GM12878 (cell line): ENCODE measurements at regions not wholly inside any gene's neighbourhood (a gene's known extent, or its start where the extent isn't known, plus 50 kb on each side); places are given as distances from the start of the nearest gene placed in this dataset.

ENCODE experiments used
- ATAC-seq: fragments of 200-7000 bp; cut with Tn5 transposase; 3 replicates; pipeline ENCODE4 v1.9.1; 2020; ENCODE audit warnings: mild to moderate bottlenecking, moderate library complexity
- BruUV-seq: library from RNA; stranded (reverse); fragments of 400-500 nt; replicated peaks from 2 replicates; lab custom pipeline; 2021; lab: Mats Ljungman, UMichigan
- CTCF ChIA-PET: fragments of 300-600 bp; sonication (Branson Sonifier 250); formaldehyde crosslinking; extraction: SDS; loops from one replicate; lab custom pipeline; 2021; ENCODE audit warnings: inconsistent platforms; lab: Yijun Ruan, JAX
- POLR2A ChIA-PET: fragments of 350-600 bp; formaldehyde crosslinking; extraction: SDS; loops from one replicate; lab custom pipeline; 2021; ENCODE audit warnings: inconsistent platforms; lab: Charles Lee
- RAD21 ChIA-PET: fragments of 300-600 bp; sonication (Branson Sonifier 250); formaldehyde crosslinking; loops from one replicate; lab custom pipeline; 2023; ENCODE audit warnings: antibody characterized with exemption; ENCODE audit not compliant: unreplicated experiment; lab: Charles Lee
- SMC1A ChIA-PET: fragments of 300-600 bp; sonication (Branson Sonifier 250); formaldehyde crosslinking; loops from one replicate; lab custom pipeline; 2023; ENCODE audit not compliant: unreplicated experiment, uncharacterized antibody; lab: Charles Lee
- DNase-seq: peaks from one replicate; pipeline ENCODE4 v3.0.0-alpha.2; 2011; ENCODE audit warnings: low read depth, low spot score
- FAIRE-seq: peaks from 3 replicates; lab custom pipeline; 2011; peaks lifted over from hg19 to GRCh38; lab: Jason Lieb, UNC
- H2AFZ ChIP-seq: 2 replicates; pipeline ENCODE4 v1.6.0; 2011; ENCODE audit warnings: low read depth, low read length, control low read depth; ENCODE audit not compliant: control insufficient read depth
- H3K27ac ChIP-seq: 2 replicates; pipeline ENCODE4 v1.5.1; 2011; ENCODE audit warnings: control low read depth; ENCODE audit not compliant: control insufficient read depth, insufficient read depth
- H3K27me3 ChIP-seq, 2 experiments: replicated peaks in 1 of 2; 2 replicates each; pipeline versions ENCODE4 v1.6.0 to v1.6.1; 2011; ENCODE audit warnings: low read length in 1 of 2; ENCODE audit not compliant: control insufficient read depth in 2 of 2, insufficient read depth in 2 of 2
- H3K36me3 ChIP-seq, 2 experiments: 2 replicates each; pipeline ENCODE4 v1.5.1; 2011; ENCODE audit warnings: low read length in 1 of 2; ENCODE audit not compliant: control insufficient read depth in 2 of 2, insufficient read depth in 2 of 2
- H3K4me1 ChIP-seq: 2 replicates; pipeline ENCODE4 v1.6.1; 2011; ENCODE audit warnings: mild to moderate bottlenecking, low read length, moderate library complexity, mixed read lengths; ENCODE audit not compliant: control insufficient read depth, insufficient read depth
- H3K4me2 ChIP-seq: 2 replicates; pipeline ENCODE4 v1.6.0; 2011; ENCODE audit warnings: control low read depth; ENCODE audit not compliant: control insufficient read depth, insufficient read depth
- H3K4me3 ChIP-seq: fragments of 200-600 bp; sonication (generic); 2 replicates; pipeline ENCODE4 v1.5.1; 2016
- H3K79me2 ChIP-seq: 2 replicates; pipeline ENCODE4 v1.6.0; 2011; ENCODE audit warnings: low read length; ENCODE audit not compliant: control insufficient read depth, insufficient read depth
- H3K9ac ChIP-seq: 2 replicates; pipeline ENCODE4 v1.8.0; 2011; ENCODE audit warnings: low read length, control low read depth, mixed read lengths; ENCODE audit not compliant: control insufficient read depth, insufficient read depth
- H3K9me3 ChIP-seq: replicated peaks from 3 replicates; pipeline ENCODE4 v1.5.1; 2011; ENCODE audit warnings: mild to moderate bottlenecking, low read length; ENCODE audit not compliant: control insufficient read depth, insufficient read depth
- H4K20me1 ChIP-seq: 2 replicates; pipeline ENCODE4 v1.6.0; 2011; ENCODE audit not compliant: control insufficient read depth, insufficient read depth
- GATAD2B ChIP-seq: fragments of 450-650 bp; conservative IDR thresholded peaks from 2 replicates; pipeline ENCODE4 v1.6.1; 2017; ENCODE audit warnings: low read depth, mild to moderate bottlenecking, moderate library complexity
- HDAC2 ChIP-seq: fragments of 200-600 bp; sonication (generic); IDR thresholded peaks from 2 replicates; pipeline ENCODE4 v1.6.1; 2017
- IKZF2 ChIP-seq, 2 experiments: fragments of 450-650 bp; IDR thresholded peaks; 2 replicates each; pipeline ENCODE4 v1.6.1; 2017; ENCODE audit warnings: mild to moderate bottlenecking in 2 of 2, moderate library complexity in 2 of 2
- IRF3 ChIP-seq: fragments of 450-650 bp; IDR thresholded peaks from 2 replicates; pipeline ENCODE4 v1.6.1; 2014; ENCODE audit warnings: mild to moderate bottlenecking
- KDM1A ChIP-seq: fragments of 200-600 bp; sonication (generic); IDR thresholded peaks from 2 replicates; pipeline ENCODE4 v1.6.1; 2016; ENCODE audit warnings: borderline replicate concordance
- NFIC ChIP-seq: IDR thresholded peaks from 2 replicates; pipeline ENCODE4 v1.6.1; 2012; ENCODE audit warnings: low read depth, mild to moderate bottlenecking, inconsistent platforms, low read length, moderate library complexity
- NFXL1 ChIP-seq: fragments of 450-650 bp; IDR thresholded peaks from 2 replicates; pipeline ENCODE4 v1.6.1; 2017; ENCODE audit warnings: antibody characterized with exemption, mild to moderate bottlenecking, borderline replicate concordance
- NRF1 ChIP-seq: conservative IDR thresholded peaks from 2 replicates; pipeline ENCODE4 v1.6.1; 2011; ENCODE audit warnings: mild to moderate bottlenecking, low read depth, low read length, improper control_type of control experiment
- RCOR1 ChIP-seq: conservative IDR thresholded peaks from 2 replicates; pipeline ENCODE4 v1.6.1; 2012; ENCODE audit warnings: low read depth, low read length, improper control_type of control experiment
- SREBF2 ChIP-seq: IDR thresholded peaks from 2 replicates; pipeline ENCODE4 v1.6.1; 2012; ENCODE audit warnings: mild to moderate bottlenecking, low read length
- SRF ChIP-seq, 2 experiments: IDR thresholded peaks; 2 replicates each; pipeline ENCODE4 v1.6.1; 2011; ENCODE audit warnings: low read depth in 2 of 2, low read length in 2 of 2, mild to moderate bottlenecking in 1 of 2, moderate library complexity in 1 of 2
- TAF1 ChIP-seq: IDR thresholded peaks from 2 replicates; pipeline ENCODE4 v1.6.1; 2011; ENCODE audit warnings: mild to moderate bottlenecking, low read depth, low read length, borderline replicate concordance
- ZNF207 ChIP-seq: fragments of 450-650 bp; IDR thresholded peaks from 2 replicates; pipeline ENCODE4 v1.6.1; 2014; ENCODE audit warnings: antibody characterized with exemption, mild to moderate bottlenecking, borderline replicate concordance
- ZNF274 ChIP-seq: IDR thresholded peaks from one replicate; pipeline ENCODE4 v1.8.0; 2011; ENCODE audit not compliant: insufficient read length, insufficient read depth
- ZNF622 ChIP-seq: fragments of 450-650 bp; IDR thresholded peaks from 2 replicates; pipeline ENCODE4 v1.6.1; 2017; ENCODE audit warnings: mild to moderate bottlenecking, inconsistent platforms
- WGBS: methylation state at CpG from one replicate; pipeline ENCODE4 v1.1.6; 2016; ENCODE audit warnings: low lambda C conversion rate; ENCODE audit not compliant: insufficient replicate concordance, insufficient coverage; ENCODE audit errors: missing lambda C conversion rate; 5-methylcytosine and 5-hydroxymethylcytosine counted together
- in situ Hi-C: fragments of 300-500 bp; cut with MboI; formaldehyde crosslinking; loops from 9 replicates; pipeline ENCODE4 v1.14.3; 2018; ENCODE audit warnings: mixed read lengths
- intact Hi-C: fragments of 100-400 bp; cut with micrococcal nuclease; formaldehyde crosslinking; loops from one replicate; pipeline ENCODE4 v1.14.2; 2022; ENCODE audit not compliant: unreplicated experiment
- TF ChIP-seq, protein P1 (sequence below): IDR thresholded peaks from 2 replicates; pipeline ENCODE4 v1.6.1; 2012; ENCODE audit warnings: low read depth, low read length, improper control_type of control experiment
- TF ChIP-seq, protein P2 (sequence below), 3 experiments: IDR thresholded peaks in 2 of 3; conservative IDR thresholded peaks in 1 of 3; 2 replicates each; pipeline ENCODE4 v1.5.1; 2011; ENCODE audit warnings: low read depth in 3 of 3, low read length in 3 of 3, mild to moderate bottlenecking in 3 of 3, control low read depth in 2 of 3, moderate library complexity in 2 of 3, inconsistent platforms in 1 of 3, mixed read lengths in 1 of 3; ENCODE audit not compliant: control insufficient read depth in 2 of 3, insufficient read depth in 1 of 3; ENCODE audit errors: extremely low read depth in 1 of 3

DNA sequence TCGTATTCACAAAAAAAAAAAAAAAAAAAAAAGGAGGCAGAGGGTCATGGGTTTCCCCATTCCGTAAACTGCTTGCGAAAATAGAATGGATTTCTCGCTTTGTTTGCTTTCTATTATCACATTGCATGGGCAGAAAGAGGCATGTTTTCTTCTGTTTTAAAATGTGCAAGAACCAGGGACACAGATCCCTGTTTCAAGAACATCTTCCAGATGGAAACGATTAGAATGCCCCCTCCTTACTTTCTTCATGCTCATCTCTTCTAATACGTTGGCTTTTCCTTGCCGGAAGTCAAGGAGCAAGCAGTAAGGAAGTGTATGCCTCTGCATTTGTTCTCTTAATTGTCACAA is 51.0 kb upstream of the ZNF516 start:
- CTCF ChIA-PET, result no interaction called here
- POLR2A ChIA-PET, result no interaction called here
- H3K4me1 ChIP-seq, result no peaks in the 10 kb centered on the region
- intact Hi-C loops (no loop called here), in situ Hi-C loops (no loop called here)
- SMC1A ChIA-PET, result interaction anchor here (1.0 kb wide), 2 partner anchors 8 to 14 kb away, joined by 3 read pairs; no protein-coding TSS in a partner anchor
- H3K27ac ChIP-seq, result no peak overlapping the region
- no peaks in the 10 kb centered on the region for H3K36me3 ChIP-seq
- DNase-seq, result no peak
- TF ChIP-seq NFIC, result no peak
- no peak for TF ChIP-seq IKZF2 (IDR thresholded peaks at IDR 0.05)
- TF ChIP-seq KDM1A, result no peak
- no peak for TF ChIP-seq NRF1
- TF ChIP-seq ZNF274, result no peak
- TF ChIP-seq GATAD2B, result no peak
- TF ChIP-seq, protein P1, sequence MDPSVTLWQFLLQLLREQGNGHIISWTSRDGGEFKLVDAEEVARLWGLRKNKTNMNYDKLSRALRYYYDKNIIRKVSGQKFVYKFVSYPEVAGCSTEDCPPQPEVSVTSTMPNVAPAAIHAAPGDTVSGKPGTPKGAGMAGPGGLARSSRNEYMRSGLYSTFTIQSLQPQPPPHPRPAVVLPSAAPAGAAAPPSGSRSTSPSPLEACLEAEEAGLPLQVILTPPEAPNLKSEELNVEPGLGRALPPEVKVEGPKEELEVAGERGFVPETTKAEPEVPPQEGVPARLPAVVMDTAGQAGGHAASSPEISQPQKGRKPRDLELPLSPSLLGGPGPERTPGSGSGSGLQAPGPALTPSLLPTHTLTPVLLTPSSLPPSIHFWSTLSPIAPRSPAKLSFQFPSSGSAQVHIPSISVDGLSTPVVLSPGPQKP, result no peak
- TF ChIP-seq ZNF207, result no peak
- TF ChIP-seq SREBF2, result no peak
- no peak for TF ChIP-seq IRF3
- TF ChIP-seq, protein P2, sequence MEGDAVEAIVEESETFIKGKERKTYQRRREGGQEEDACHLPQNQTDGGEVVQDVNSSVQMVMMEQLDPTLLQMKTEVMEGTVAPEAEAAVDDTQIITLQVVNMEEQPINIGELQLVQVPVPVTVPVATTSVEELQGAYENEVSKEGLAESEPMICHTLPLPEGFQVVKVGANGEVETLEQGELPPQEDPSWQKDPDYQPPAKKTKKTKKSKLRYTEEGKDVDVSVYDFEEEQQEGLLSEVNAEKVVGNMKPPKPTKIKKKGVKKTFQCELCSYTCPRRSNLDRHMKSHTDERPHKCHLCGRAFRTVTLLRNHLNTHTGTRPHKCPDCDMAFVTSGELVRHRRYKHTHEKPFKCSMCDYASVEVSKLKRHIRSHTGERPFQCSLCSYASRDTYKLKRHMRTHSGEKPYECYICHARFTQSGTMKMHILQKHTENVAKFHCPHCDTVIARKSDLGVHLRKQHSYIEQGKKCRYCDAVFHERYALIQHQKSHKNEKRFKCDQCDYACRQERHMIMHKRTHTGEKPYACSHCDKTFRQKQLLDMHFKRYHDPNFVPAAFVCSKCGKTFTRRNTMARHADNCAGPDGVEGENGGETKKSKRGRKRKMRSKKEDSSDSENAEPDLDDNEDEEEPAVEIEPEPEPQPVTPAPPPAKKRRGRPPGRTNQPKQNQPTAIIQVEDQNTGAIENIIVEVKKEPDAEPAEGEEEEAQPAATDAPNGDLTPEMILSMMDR (IDR thresholded peaks at IDR 0.05 in 2 of 3, conservative IDR thresholded peaks at IDR 0.05 in 1 of 3; ENCODE audit: control insufficient read depth in 2 of 3, extremely low read depth in 1 of 3, insufficient read depth in 1 of 3, low read depth in 3 of 3, low read length in 3 of 3), result no peak
- no peak for TF ChIP-seq SRF (IDR thresholded peaks at IDR 0.05; ENCODE audit: low read depth in 2 of 2, low read length in 2 of 2)
- no peak for TF ChIP-seq HDAC2
- TF ChIP-seq RCOR1, result no peak
- TF ChIP-seq NFXL1, result no peak
- TF ChIP-seq ZNF622, result no peak
- no peak for TF ChIP-seq TAF1
- no peaks in the 10 kb centered on the region for H3K27me3 ChIP-seq
- no peak for FAIRE-seq
- no peak for ATAC-seq
- H3K4me2 ChIP-seq, result no peak overlapping the region
- BruUV-seq, result no TSS peak
- 41% methylated on average over 6 of the region's 7 CpGs for WGBS
- H3K9ac ChIP-seq, result no peak overlapping the region
- H3K4me3 ChIP-seq, result no peak overlapping the region
- RAD21 ChIA-PET, result no interaction called here
- H4K20me1 ChIP-seq, result no peaks in the 10 kb centered on the region
- H2AFZ ChIP-seq, result no peak overlapping the region
- H3K79me2 ChIP-seq, result no peaks in the 10 kb centered on the region
- H3K9me3 ChIP-seq, result no peaks in the 10 kb centered on the region
